ENCODE measurements at regions not wholly inside any gene's neighbourhood (a gene's known extent, or its start where the extent isn't known, plus 50 kb on each side); places are given as distances from the start of the nearest gene placed in this dataset.
"Not testable (repeated sequence)": the region's sequence is repeated elsewhere in the genome, so short reads cannot be mapped to it uniquely, and the experiment has no call there.

DNA sequence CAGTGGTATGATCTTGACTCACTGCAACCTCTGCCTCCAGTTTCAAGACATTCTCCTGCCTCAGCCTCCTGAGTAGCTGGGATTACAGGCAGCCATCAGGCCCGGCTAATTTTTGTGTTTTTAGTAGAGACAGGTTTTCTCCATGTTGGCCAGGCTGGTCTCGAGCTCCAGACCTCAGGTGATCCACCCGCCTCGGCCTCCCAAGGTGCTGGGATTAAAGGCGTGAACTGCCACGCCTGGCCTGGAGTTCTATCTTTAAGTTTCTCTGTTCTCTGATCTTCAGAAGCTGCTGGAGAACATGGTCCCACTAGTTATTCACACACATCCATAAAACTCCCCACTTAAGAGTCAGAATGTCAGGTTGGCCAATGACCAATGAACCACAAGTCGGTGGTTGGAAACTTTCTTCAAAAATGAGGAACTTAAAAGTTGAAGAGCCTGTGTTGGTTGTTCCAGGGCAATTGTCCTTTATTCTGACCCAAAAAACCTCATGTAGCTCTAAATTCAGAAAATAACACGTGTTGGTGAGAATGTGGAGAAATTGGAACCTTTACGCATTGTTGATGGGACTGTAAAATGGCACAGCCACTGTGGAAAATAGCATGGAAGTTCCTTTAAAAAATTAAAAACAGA, 55.9 kb upstream of the PIK3CB start:
- peak; percentile 80 for DNase-seq

DNA sequence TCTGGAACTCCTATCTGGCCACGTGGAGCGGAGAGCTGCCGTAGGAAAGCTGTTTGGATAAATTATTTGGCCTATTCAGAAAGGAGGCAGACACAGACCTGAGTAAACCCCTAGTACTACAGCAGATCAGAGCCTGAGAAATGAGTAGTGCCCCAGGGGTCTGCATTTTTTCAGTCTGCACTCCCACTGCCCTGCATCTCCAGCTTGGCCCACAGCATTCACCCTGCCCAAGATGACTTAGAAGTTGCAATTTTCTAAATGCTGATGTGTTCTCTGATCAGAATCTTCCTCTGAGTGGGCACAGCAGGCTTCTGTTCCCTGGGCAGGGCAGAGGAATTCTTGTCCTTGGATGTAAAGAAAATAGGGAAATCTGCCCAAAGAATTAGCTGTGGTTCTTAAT, 55.1 kb upstream of the PIK3CB start:
- DNase-seq, result no peak

DNA sequence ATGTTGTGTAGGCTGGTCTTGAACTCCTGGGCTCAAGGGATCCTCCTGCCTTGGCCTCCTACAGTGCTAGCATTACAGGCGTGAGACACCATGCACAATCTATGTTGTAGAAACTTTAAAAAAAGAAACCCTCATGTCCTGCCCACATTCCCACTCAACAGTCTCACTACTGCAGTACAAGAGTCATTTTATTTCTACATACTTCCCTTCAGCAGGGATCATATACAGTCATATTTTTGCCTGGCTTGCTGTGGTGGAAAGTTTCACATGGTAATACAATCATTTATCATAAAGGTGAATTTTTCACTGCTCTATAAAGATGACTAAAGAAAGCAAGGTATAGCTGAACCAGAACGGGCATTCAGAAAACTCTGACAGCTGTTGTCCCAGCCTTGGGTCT, 53.8 kb upstream of the PIK3CB start:
- no peak for DNase-seq

DNA sequence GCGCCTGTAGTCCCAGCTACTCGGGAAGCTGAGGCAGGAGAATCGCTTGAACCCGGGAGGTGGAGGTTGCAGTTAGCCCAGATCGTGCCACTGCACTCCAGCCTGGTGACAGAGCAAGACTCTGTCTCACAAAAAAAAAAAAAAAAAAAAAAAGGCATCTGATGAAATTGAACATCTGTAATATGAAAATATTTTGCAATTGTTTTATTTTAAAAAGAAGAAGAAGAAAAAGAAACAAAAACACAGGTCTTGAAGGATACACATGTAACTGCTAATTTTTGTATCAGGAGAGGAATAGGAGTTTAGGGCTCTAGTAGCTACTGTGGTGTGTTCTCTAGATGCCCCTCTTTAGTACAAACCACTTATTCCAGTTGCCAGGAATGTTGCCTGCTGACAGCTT, 51.4 kb upstream of the PIK3CB start:
- not testable (repeated sequence) for DNase-seq
